Left forelimb (tissue), 1 donor: ENCODE measurements at regions not wholly inside any gene's neighbourhood (a gene's known extent, or its start where the extent isn't known, plus 50 kb on each side); places are given as distances from the start of the nearest gene placed in this dataset.

Experiments used
- DNase-seq: peaks from one replicate; pipeline ENCODE4 v3.0.0-alpha.2; 2018; ENCODE audit warnings: low spot score

- DNase-seq = no peak
Observed at GRCh38 chr12:127685931-127686330, 581.0 kb upstream of the TMEM132C start.

- DNase-seq = no peak
Observed at GRCh38 chr12:127687181-127687580, 579.8 kb upstream of the TMEM132C start.

GRCh38 chr12:127688906-127689428 is 578.0 kb upstream of the TMEM132C start:
- DNase-seq = no peak

GRCh38 chr12:127690161-127690560 is 576.8 kb upstream of the TMEM132C start:
- DNase-seq = no peak

GRCh38 chr12:127696963-127697362 is 570.0 kb upstream of the TMEM132C start:
- DNase-seq = no peak

- DNase-seq = no peak
Observed at GRCh38 chr12:127703026-127703425, 563.9 kb upstream of the TMEM132C start.

GRCh38 chr12:127711108-127711507 is 555.9 kb upstream of the TMEM132C start:
- no peak for DNase-seq

- no peak for DNase-seq
Observed at GRCh38 chr12:127712561-127712960, 554.4 kb upstream of the TMEM132C start.

GRCh38 chr12:127716166-127716565 is 550.8 kb upstream of the TMEM132C start:
- DNase-seq = no peak

- DNase-seq = no peak
Observed at GRCh38 chr12:127717278-127717677, 549.7 kb upstream of the TMEM132C start.

- DNase-seq = no peak
Observed at GRCh38 chr12:127720334-127720733, 546.6 kb upstream of the TMEM132C start.

- no peak for DNase-seq
Observed at GRCh38 chr12:127722611-127723010, 544.4 kb upstream of the TMEM132C start.

- no peak for DNase-seq
Observed at GRCh38 chr12:127723251-127723650, 543.7 kb upstream of the TMEM132C start.

- DNase-seq = no peak
Observed at GRCh38 chr12:127726671-127727315, 540.2 kb upstream of the TMEM132C start.

GRCh38 chr12:127728285-127728684 is 538.7 kb upstream of the TMEM132C start:
- DNase-seq = no peak

- DNase-seq = no peak
Observed at GRCh38 chr12:127728729-127729128, 538.2 kb upstream of the TMEM132C start.

GRCh38 chr12:127729381-127729780 is 537.6 kb upstream of the TMEM132C start:
- DNase-seq = no peak

- DNase-seq = no peak
Observed at GRCh38 chr12:127731657-127732056, 535.3 kb upstream of the TMEM132C start.

GRCh38 chr12:127742231-127742630 is 524.7 kb upstream of the TMEM132C start:
- no peak for DNase-seq

- no peak for DNase-seq
Observed at GRCh38 chr12:127745469-127746212, 521.3 kb upstream of the TMEM132C start.

GRCh38 chr12:127749416-127749815 is 517.6 kb upstream of the TMEM132C start:
- DNase-seq = no peak

GRCh38 chr12:127750076-127750840 is 516.7 kb upstream of the TMEM132C start:
- no peak for DNase-seq

- DNase-seq = no peak
Observed at GRCh38 chr12:127752802-127753201, 514.2 kb upstream of the TMEM132C start.
